ENCODE measurements at regions not wholly inside any gene's neighbourhood (a gene's known extent, or its start where the extent isn't known, plus 50 kb on each side); places are given as distances from the start of the nearest gene placed in this dataset.

DNA sequence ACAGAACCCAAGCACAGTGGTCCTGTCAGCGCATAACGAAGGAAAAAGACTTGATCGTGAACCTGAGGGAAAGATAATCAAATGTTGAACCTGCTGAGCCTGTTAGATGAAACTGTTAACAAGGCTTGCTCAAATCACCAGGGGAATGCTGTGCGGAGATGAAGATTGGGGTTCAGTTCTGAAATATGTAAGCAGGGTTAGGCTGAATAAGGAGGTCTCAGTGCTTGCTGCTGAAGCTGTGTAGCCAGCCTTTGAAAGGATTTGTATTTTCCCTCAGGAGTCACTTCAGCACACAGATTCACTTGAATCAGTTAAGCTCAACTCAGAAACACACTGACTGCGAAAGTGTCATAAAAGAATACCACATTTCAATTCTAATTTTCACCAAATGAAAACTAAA lies 793.5 kb downstream of the OLFM4 start:
- intact Hi-C loops (cut with micrococcal nuclease): no loop called here
- Histone ChIP-seq H3K27me3 (ENCODE audit: low read depth) (no peaks in the 10 kb centered on the region), H3K27ac (replicated peaks) (no peak overlapping the region), H3K36me3 (no peaks in the 10 kb centered on the region), H3K9me3 (replicated peaks) (no peaks in the 10 kb centered on the region), H3K4me3 (no peak overlapping the region), H3K4me1 (no peaks in the 10 kb centered on the region)
- TF ChIP-seq CTCF (IDR thresholded peaks at IDR 0.05; ENCODE audit: borderline replicate concordance): no peak
- no peak for DNase-seq

DNA sequence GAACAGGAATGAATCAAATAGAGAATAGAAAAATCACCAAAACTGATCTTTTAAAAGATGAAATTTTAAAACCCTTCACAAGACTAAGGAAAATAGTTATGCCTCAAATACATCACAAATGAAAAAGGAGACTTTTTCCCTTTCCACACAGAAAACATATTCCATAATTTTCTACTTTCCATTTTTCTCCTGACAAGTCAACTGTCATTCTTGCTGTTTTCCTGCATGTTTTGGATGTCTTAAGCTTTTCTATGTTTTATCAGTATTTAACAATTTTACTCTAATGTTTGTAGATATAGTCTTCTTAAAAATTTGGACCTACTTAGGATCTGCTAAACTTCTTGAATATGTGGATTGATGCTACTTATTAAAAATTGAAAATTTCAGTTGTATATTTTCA lies 810.8 kb downstream of the OLFM4 start:
- TF ChIP-seq CTCF (IDR thresholded peaks at IDR 0.05; ENCODE audit: borderline replicate concordance): no peak
- no peaks in the 10 kb centered on the region for H3K4me1 ChIP-seq
- intact Hi-C loops (cut with micrococcal nuclease): no loop called here

GRCh38 chr13:53844473-53845146 lies 816.0 kb downstream of the OLFM4 start:
- no peaks in the 10 kb centered on the region for H3K36me3 ChIP-seq
- H3K4me3 ChIP-seq: no peak overlapping the region
- TF ChIP-seq CTCF (IDR thresholded peaks at IDR 0.05; ENCODE audit: borderline replicate concordance): no peak
- H3K27me3 ChIP-seq (ENCODE audit: low read depth): no peaks in the 10 kb centered on the region
- DNase-seq: no peak
- peaks cover 8% of the 10 kb centered on the region for H3K9me3 ChIP-seq (replicated peaks)
- no peaks in the 10 kb centered on the region for H3K4me1 ChIP-seq
- H3K27ac ChIP-seq (replicated peaks): no peak overlapping the region
- intact Hi-C loops (cut with micrococcal nuclease): no loop called here

More for the DNA sequence above, 810.8 kb downstream of the OLFM4 start:
- H3K27me3 ChIP-seq (ENCODE audit: low read depth): no peaks in the 10 kb centered on the region
- H3K36me3 ChIP-seq: no peaks in the 10 kb centered on the region
- peaks cover 24% of the 10 kb centered on the region for H3K9me3 ChIP-seq (replicated peaks)
- no peak overlapping the region for H3K4me3 ChIP-seq
- DNase-seq: no peak
- H3K27ac ChIP-seq (replicated peaks): no peak overlapping the region

- no peaks in the 10 kb centered on the region for H3K9me3 ChIP-seq (replicated peaks)
- H3K27ac ChIP-seq (replicated peaks): no peak overlapping the region
- H3K4me3 ChIP-seq: no peak overlapping the region
- no peak for DNase-seq
- no peaks in the 10 kb centered on the region for H3K27me3 ChIP-seq (ENCODE audit: low read depth)
- H3K36me3 ChIP-seq: no peaks in the 10 kb centered on the region
- TF ChIP-seq CTCF (IDR thresholded peaks at IDR 0.05; ENCODE audit: borderline replicate concordance): no peak
- H3K4me1 ChIP-seq: no peaks in the 10 kb centered on the region
- intact Hi-C loops (cut with micrococcal nuclease): no loop called here
Measured at GRCh38 chr13:53847502-53847901, 818.9 kb downstream of the OLFM4 start.

- Histone ChIP-seq H3K4me3 (no peak overlapping the region), H3K36me3 (no peaks in the 10 kb centered on the region), H3K27ac (replicated peaks) (no peak overlapping the region), H3K9me3 (replicated peaks) (no peaks in the 10 kb centered on the region), H3K27me3 (ENCODE audit: low read depth) (no peaks in the 10 kb centered on the region), H3K4me1 (no peaks in the 10 kb centered on the region)
- TF ChIP-seq CTCF (IDR thresholded peaks at IDR 0.05; ENCODE audit: borderline replicate concordance): no peak
- no peak for DNase-seq
- intact Hi-C loops (cut with micrococcal nuclease): no loop called here
Measured at GRCh38 chr13:53848366-53848961, 819.9 kb downstream of the OLFM4 start.
